OCI-LY7 (cell line): ENCODE measurements at regions not wholly inside any gene's neighbourhood (a gene's known extent, or its start where the extent isn't known, plus 50 kb on each side); places are given as distances from the start of the nearest gene placed in this dataset.

Experiments used
- BruUV-seq: library from RNA; stranded (reverse); fragments of 400-500 nt; replicated peaks from 2 replicates; lab custom pipeline; 2021; lab: Mats Ljungman, UMichigan
- CTCF ChIA-PET: fragments of 300-600 bp; sonication (Branson Sonifier 250); formaldehyde crosslinking; loops from one replicate; lab custom pipeline; 2022; ENCODE audit warnings: antibody characterized with exemption; ENCODE audit not compliant: unreplicated experiment; lab: Charles Lee
- POLR2A ChIA-PET: fragments of 300-600 bp; sonication (Branson Sonifier 250); formaldehyde crosslinking; loops from one replicate; lab custom pipeline; 2022; ENCODE audit warnings: antibody characterized with exemption; lab: Charles Lee
- DNase-seq: peaks from one replicate; pipeline ENCODE4 v3.0.0-alpha.2; 2015; ENCODE audit warnings: low spot score
- H2AFZ ChIP-seq: fragments of 200-600 bp; sonication (generic), shearing (Covaris generic); 2 replicates; pipeline ENCODE4 v1.6.1; 2014; ENCODE audit warnings: mild to moderate bottlenecking, antibody characterized with exemption, low read length, moderate library complexity
- H3K27ac ChIP-seq: fragments of 200-600 bp; sonication (generic); 2 replicates; pipeline ENCODE4 v1.5.1; 2014; ENCODE audit warnings: mixed run types, low read depth, mild to moderate bottlenecking, moderate library complexity, low read length, inconsistent platforms; ENCODE audit not compliant: poor library complexity, severe bottlenecking
- H3K36me3 ChIP-seq: fragments of 200-600 bp; sonication (generic); 2 replicates; pipeline ENCODE4 v1.6.1; 2014; ENCODE audit warnings: mild to moderate bottlenecking, antibody characterized with exemption, low read length, moderate library complexity, mixed read lengths; ENCODE audit not compliant: insufficient read depth
- H3K4me1 ChIP-seq: fragments of 200-600 bp; sonication (generic); 2 replicates; pipeline ENCODE4 v1.5.1; 2014; ENCODE audit warnings: mild to moderate bottlenecking, low read length; ENCODE audit not compliant: insufficient read depth, poor library complexity, severe bottlenecking
- H3K4me2 ChIP-seq: fragments of 200-600 bp; sonication (generic); 2 replicates; pipeline ENCODE4 v1.6.1; 2014; ENCODE audit warnings: mild to moderate bottlenecking, low read length
- H3K4me3 ChIP-seq: fragments of 200-600 bp; sonication (generic); 2 replicates; pipeline ENCODE4 v1.5.1; 2014; ENCODE audit warnings: mild to moderate bottlenecking, low read depth, low read length; ENCODE audit not compliant: poor library complexity, severe bottlenecking
- H3K79me2 ChIP-seq: fragments of 200-600 bp; sonication (generic); 2 replicates; pipeline ENCODE4 v1.6.1; 2016; ENCODE audit warnings: low read depth, mild to moderate bottlenecking, low read length, moderate library complexity, mixed read lengths; ENCODE audit not compliant: insufficient read depth
- H3K9me2 ChIP-seq: fragments of 200-600 bp; sonication (generic); 2 replicates; pipeline ENCODE4 v1.6.1; 2016; ENCODE audit warnings: mild to moderate bottlenecking, low read length, mixed read lengths; ENCODE audit not compliant: insufficient read depth
- H3K9me3 ChIP-seq: fragments of 200-600 bp; sonication (generic); 2 replicates; pipeline ENCODE4 v1.6.1; 2014; ENCODE audit warnings: mild to moderate bottlenecking, mixed run types, low read length, mixed read lengths
- H4K20me1 ChIP-seq: fragments of 200-600 bp; sonication (generic); 2 replicates; pipeline ENCODE4 v1.6.1; 2014; ENCODE audit warnings: mild to moderate bottlenecking, antibody characterized with exemption, low read length, moderate library complexity, mixed read lengths; ENCODE audit not compliant: insufficient read depth
- EZH2phosphoT487 ChIP-seq: fragments of 200-600 bp; sonication (generic); IDR thresholded peaks from 2 replicates; pipeline ENCODE4 v1.6.1; 2018; ENCODE audit warnings: low read depth, borderline replicate concordance, mild to moderate bottlenecking, mixed run types, antibody characterized with exemption, low read length, moderate library complexity, mixed read lengths
- intact Hi-C: fragments of 100-400 bp; cut with micrococcal nuclease; formaldehyde crosslinking; loops from one replicate; pipeline ENCODE4 v1.10.0; 2022; ENCODE audit not compliant: unreplicated experiment
- TF ChIP-seq, protein P1 (sequence below): fragments of 200-600 bp; sonication (generic); conservative IDR thresholded peaks from 2 replicates; pipeline ENCODE4 v1.5.1; 2014; ENCODE audit warnings: mild to moderate bottlenecking, antibody characterized with exemption, low read length, moderate library complexity, mixed read lengths

DNA sequence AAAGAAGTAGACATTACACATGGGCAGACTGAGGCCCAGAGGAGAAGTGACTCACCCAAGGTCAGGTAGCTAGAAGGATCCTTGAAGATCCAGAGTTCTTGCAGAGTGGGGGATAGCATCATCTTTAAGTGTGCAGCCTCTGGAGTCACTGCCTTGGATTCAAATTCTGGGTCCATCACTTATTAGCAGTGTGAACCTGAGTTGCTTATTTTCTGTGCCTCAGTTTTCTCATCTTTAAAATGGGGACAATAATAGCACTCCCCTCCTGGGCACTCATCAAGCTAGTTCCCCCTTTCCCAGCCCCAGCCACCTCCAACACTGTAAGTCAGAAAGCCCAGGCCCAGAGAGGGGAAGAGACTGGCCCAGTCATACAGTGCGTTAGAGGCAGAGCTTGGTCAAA, 141.8 kb upstream of the PJA1 start:
- Histone ChIP-seq H3K4me3 (no peak overlapping the region), H3K4me2 (no peak overlapping the region), H3K4me1 (no peaks in the 10 kb centered on the region), H3K36me3 (no peaks in the 10 kb centered on the region), H3K79me2 (no peaks in the 10 kb centered on the region), H3K9me2 (no peaks in the 10 kb centered on the region), H3K27ac (no peak overlapping the region), H4K20me1 (no peaks in the 10 kb centered on the region), H2AFZ (no peak overlapping the region), H3K9me3 (no peaks in the 10 kb centered on the region)
- ChIA-PET POLR2A (interaction anchor here (0.6 kb wide), 1 partner anchor 246 kb away, joined by 3 read pairs; no protein-coding TSS in a partner anchor), CTCF (no interaction called here)
- intact Hi-C loops = no loop called here
- TF ChIP-seq, protein P1, sequence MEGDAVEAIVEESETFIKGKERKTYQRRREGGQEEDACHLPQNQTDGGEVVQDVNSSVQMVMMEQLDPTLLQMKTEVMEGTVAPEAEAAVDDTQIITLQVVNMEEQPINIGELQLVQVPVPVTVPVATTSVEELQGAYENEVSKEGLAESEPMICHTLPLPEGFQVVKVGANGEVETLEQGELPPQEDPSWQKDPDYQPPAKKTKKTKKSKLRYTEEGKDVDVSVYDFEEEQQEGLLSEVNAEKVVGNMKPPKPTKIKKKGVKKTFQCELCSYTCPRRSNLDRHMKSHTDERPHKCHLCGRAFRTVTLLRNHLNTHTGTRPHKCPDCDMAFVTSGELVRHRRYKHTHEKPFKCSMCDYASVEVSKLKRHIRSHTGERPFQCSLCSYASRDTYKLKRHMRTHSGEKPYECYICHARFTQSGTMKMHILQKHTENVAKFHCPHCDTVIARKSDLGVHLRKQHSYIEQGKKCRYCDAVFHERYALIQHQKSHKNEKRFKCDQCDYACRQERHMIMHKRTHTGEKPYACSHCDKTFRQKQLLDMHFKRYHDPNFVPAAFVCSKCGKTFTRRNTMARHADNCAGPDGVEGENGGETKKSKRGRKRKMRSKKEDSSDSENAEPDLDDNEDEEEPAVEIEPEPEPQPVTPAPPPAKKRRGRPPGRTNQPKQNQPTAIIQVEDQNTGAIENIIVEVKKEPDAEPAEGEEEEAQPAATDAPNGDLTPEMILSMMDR = no peak
- no peak for TF ChIP-seq EZH2phosphoT487
- no peak for DNase-seq
- BruUV-seq = no TSS peak

DNA sequence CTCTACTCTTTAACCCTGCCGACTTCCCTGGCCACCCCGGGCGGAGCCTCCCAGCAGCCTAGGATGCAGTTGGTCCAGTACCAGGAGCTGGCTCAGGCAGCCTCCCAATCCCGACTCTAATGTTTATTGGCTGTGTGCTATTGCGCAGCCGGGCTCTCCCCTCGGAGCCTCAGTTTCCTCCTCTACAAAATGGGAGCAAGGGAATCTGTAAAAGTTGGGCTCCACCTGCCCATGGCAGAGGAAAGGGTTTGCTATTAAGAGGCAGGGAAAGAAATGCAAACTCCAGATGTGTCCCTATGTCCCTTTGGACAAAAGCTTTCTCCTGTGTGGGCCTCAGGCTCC, 140.8 kb upstream of the PJA1 start:
- Histone ChIP-seq H3K27ac (no peak overlapping the region), H3K79me2 (no peaks in the 10 kb centered on the region), H3K4me2 (no peak overlapping the region), H3K4me3 (no peak overlapping the region), H3K9me2 (no peaks in the 10 kb centered on the region), H3K36me3 (no peaks in the 10 kb centered on the region), H4K20me1 (no peaks in the 10 kb centered on the region), H3K9me3 (no peaks in the 10 kb centered on the region), H2AFZ (no peak overlapping the region), H3K4me1 (no peaks in the 10 kb centered on the region)
- ChIA-PET POLR2A (no interaction called here), CTCF (no interaction called here)
- BruUV-seq = no TSS peak
- DNase-seq = no peak
- TF ChIP-seq, protein P1 = no peak
- no peak for TF ChIP-seq EZH2phosphoT487
- intact Hi-C loops = no loop called here

DNA sequence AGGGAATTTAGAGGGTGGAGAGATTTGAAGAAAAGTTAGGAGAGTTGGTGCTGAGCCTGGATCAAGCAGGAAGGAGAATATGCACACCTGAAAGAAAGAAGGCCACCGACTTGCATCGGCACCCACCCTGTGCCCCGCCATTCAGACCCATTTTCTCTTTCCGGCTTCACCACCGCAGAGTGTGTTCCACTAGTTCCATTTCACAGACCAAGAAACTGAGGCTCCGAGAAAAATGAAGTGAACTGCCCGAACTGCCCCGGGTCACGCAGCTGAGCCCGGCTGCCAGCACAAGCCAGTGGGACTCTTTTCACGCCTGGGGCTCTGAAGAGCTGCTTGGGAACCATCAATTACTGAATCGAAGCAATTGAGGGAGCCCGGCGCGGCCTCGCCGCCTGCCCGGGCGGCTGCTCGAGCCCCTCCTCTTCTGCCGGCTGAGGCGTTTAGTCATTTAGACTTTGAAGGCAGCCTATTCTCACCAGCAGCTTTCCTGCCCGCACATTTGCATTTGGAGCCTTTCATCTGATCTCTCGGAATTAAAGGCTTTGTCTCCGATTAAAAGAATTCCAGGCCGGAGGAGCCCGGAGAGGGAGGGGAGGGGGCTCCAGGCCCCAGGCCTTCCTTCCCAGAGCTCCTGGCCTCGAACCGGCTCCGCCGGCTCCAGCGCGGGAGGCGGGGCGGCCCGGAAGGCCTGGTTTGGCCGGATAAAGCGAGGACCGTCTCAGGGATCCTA, 140.2 kb upstream of the PJA1 start:
- BruUV-seq = no TSS peak
- Histone ChIP-seq H3K27ac (no peak overlapping the region), H3K4me2 (no peak overlapping the region), H3K4me1 (no peaks in the 10 kb centered on the region), H3K9me2 (no peaks in the 10 kb centered on the region), H3K36me3 (no peaks in the 10 kb centered on the region), H3K79me2 (no peaks in the 10 kb centered on the region), H3K4me3 (no peak overlapping the region), H4K20me1 (no peaks in the 10 kb centered on the region), H3K9me3 (no peaks in the 10 kb centered on the region), H2AFZ (no peak overlapping the region)
- ChIA-PET POLR2A (no interaction called here), CTCF (no interaction called here)
- TF ChIP-seq EZH2phosphoT487 = no peak
- TF ChIP-seq, protein P1 = no peak
- DNase-seq = no peak
- intact Hi-C loops = no loop called here
